GM23338 (cell line): ENCODE measurements at regions not wholly inside any gene's neighbourhood (a gene's known extent, or its start where the extent isn't known, plus 50 kb on each side); places are given as distances from the start of the nearest gene placed in this dataset.

Experiments used
- ATAC-seq: fragments of 200-7000 bp; cut with Tn5 transposase; 3 replicates; pipeline ENCODE4 v1.9.1; 2020
- DNase-seq: peaks from one replicate; pipeline ENCODE4 v3.0.0-alpha.2; 2015; ENCODE audit warnings: low spot score
- H2AFZ ChIP-seq: fragments of 200-600 bp; sonication (generic); 2 replicates; pipeline ENCODE4 v1.8.0; 2016; ENCODE audit warnings: antibody characterized with exemption, mild to moderate bottlenecking, moderate library complexity
- H3F3A ChIP-seq: fragments of 200-600 bp; sonication (generic); replicated peaks from 2 replicates; pipeline ENCODE4 v1.8.0; 2017; ENCODE audit warnings: antibody characterized with exemption, mixed run types, low read depth
- H3K27ac ChIP-seq: fragments of 200-600 bp; sonication (generic); 2 replicates; pipeline ENCODE4 v1.6.1; 2016; ENCODE audit warnings: low read depth
- H3K27me3 ChIP-seq: fragments of 200-600 bp; sonication (generic); 2 replicates; pipeline ENCODE4 v1.8.0; 2016; ENCODE audit warnings: mild to moderate bottlenecking, mixed run types, moderate library complexity; ENCODE audit not compliant: insufficient read depth
- H3K36me3 ChIP-seq: fragments of 200-600 bp; sonication (generic); 2 replicates; pipeline ENCODE4 v1.8.0; 2016; ENCODE audit warnings: mild to moderate bottlenecking; ENCODE audit not compliant: insufficient read depth
- H3K4me1 ChIP-seq: fragments of 200-600 bp; sonication (generic); 2 replicates; pipeline ENCODE4 v1.8.0; 2016; ENCODE audit warnings: mild to moderate bottlenecking, moderate library complexity; ENCODE audit not compliant: insufficient read depth
- H3K4me2 ChIP-seq: fragments of 200-600 bp; sonication (generic); 2 replicates; pipeline ENCODE4 v1.7.1; 2017; ENCODE audit warnings: mixed run types
- H3K4me3 ChIP-seq: fragments of 200-600 bp; sonication (generic); 2 replicates; pipeline ENCODE4 v1.6.1; 2016; ENCODE audit warnings: mixed run types
- H3K79me2 ChIP-seq: fragments of 200-600 bp; sonication (generic); replicated peaks from 2 replicates; pipeline ENCODE4 v1.8.0; 2017; ENCODE audit warnings: mild to moderate bottlenecking; ENCODE audit not compliant: insufficient read depth
- H3K9me2 ChIP-seq: fragments of 200-600 bp; sonication (generic); 2 replicates; pipeline ENCODE4 v1.8.0; 2017; ENCODE audit not compliant: insufficient read depth
- H4K20me1 ChIP-seq: fragments of 200-600 bp; sonication (generic); replicated peaks from 2 replicates; pipeline ENCODE4 v1.8.0; 2017; ENCODE audit warnings: mild to moderate bottlenecking; ENCODE audit not compliant: insufficient read depth
- H3K27ac Mint-ChIP-seq: 2 replicates; pipeline ENCODE4 v1.8.0; 2020; ENCODE audit warnings: inconsistent platforms, mild to moderate bottlenecking, moderate library complexity, mixed read lengths
- H3K27me3 Mint-ChIP-seq: 3 replicates; pipeline ENCODE4 v1.8.0; 2022; ENCODE audit warnings: low read depth, mild to moderate bottlenecking, moderate library complexity, mixed read lengths, inconsistent platforms; ENCODE audit not compliant: insufficient read depth, poor library complexity
- H3K36me3 Mint-ChIP-seq: 3 replicates; pipeline ENCODE4 v1.8.0; 2021; ENCODE audit warnings: low read depth, mild to moderate bottlenecking, inconsistent platforms, moderate library complexity, mixed read lengths
- H3K4me1 Mint-ChIP-seq: 3 replicates; pipeline ENCODE4 v1.8.0; 2020; ENCODE audit warnings: mild to moderate bottlenecking, inconsistent platforms, mixed read lengths
- H3K4me3 Mint-ChIP-seq: 3 replicates; pipeline ENCODE4 v1.8.0; 2021; ENCODE audit warnings: moderate library complexity, mild to moderate bottlenecking, inconsistent platforms, mixed read lengths
- H3K9me3 Mint-ChIP-seq: 3 replicates; pipeline ENCODE4 v1.8.0; 2020; ENCODE audit warnings: moderate library complexity, mild to moderate bottlenecking, inconsistent platforms, mixed read lengths
- CREB1 ChIP-seq: fragments of 250-450 bp; sonication (Bioruptor Pico); IDR thresholded peaks from 2 replicates; pipeline ENCODE4 v1.5.0; 2020; ENCODE audit warnings: low read depth, mild to moderate bottlenecking, moderate library complexity
- EZH2 ChIP-seq: fragments of 200-600 bp; sonication (generic); IDR thresholded peaks from one replicate; pipeline ENCODE4 v1.8.0; 2017; ENCODE audit warnings: antibody characterized with exemption, mild to moderate bottlenecking, low read depth; ENCODE audit not compliant: unreplicated experiment
- EZH2phosphoT487 ChIP-seq: fragments of 200-600 bp; sonication (generic); IDR thresholded peaks from one replicate; pipeline ENCODE4 v1.8.1; 2018; ENCODE audit warnings: antibody characterized with exemption; ENCODE audit not compliant: unreplicated experiment
- JUNB ChIP-seq: IDR thresholded peaks from one replicate; pipeline ENCODE4 v1.6.1; 2016; ENCODE audit warnings: antibody characterized with exemption; ENCODE audit not compliant: unreplicated experiment
- NANOG ChIP-seq: IDR thresholded peaks from 2 replicates; pipeline ENCODE4 v1.6.1; 2016; ENCODE audit warnings: antibody characterized with exemption, borderline replicate concordance
- POLR2AphosphoS5 ChIP-seq: IDR thresholded peaks from 2 replicates; pipeline ENCODE4 v1.6.1; 2016; ENCODE audit warnings: antibody characterized with exemption, low read depth
- STAT1 ChIP-seq: IDR thresholded peaks from one replicate; pipeline ENCODE4 v1.6.1; 2016; ENCODE audit warnings: antibody characterized with exemption; ENCODE audit not compliant: unreplicated experiment
- ZNF114 ChIP-seq: fragments of 250-450 bp; sonication (Bioruptor Pico); IDR thresholded peaks from 2 replicates; pipeline ENCODE4 v1.5.0; 2020; ENCODE audit warnings: mild to moderate bottlenecking, moderate library complexity
- ZNF331 ChIP-seq: fragments of 250-450 bp; sonication (Bioruptor Pico); IDR thresholded peaks from 2 replicates; pipeline ENCODE4 v1.5.0; 2020; ENCODE audit warnings: low read depth, mild to moderate bottlenecking, moderate library complexity
- TF ChIP-seq, protein P1 (sequence below), 2 experiments: fragments of 200-600 bp in 1 of 2; sonication (generic) in 1 of 2; conservative IDR thresholded peaks; 2 replicates each; pipeline versions ENCODE4 v1.5.1 to v1.6.1; 2016 to 2017; ENCODE audit warnings: antibody characterized with exemption in 2 of 2, low read depth in 2 of 2, mild to moderate bottlenecking in 2 of 2, moderate library complexity in 1 of 2
- TF ChIP-seq, protein P2 (sequence below): IDR thresholded peaks from one replicate; pipeline ENCODE4 v1.6.1; 2018; ENCODE audit warnings: antibody characterized with exemption; ENCODE audit not compliant: unreplicated experiment
- TF ChIP-seq, protein P3 (sequence below): fragments of 250-450 bp; sonication (Bioruptor Pico); IDR thresholded peaks from 2 replicates; pipeline ENCODE4 v1.5.0; 2020; ENCODE audit warnings: mild to moderate bottlenecking, moderate library complexity
- TF ChIP-seq, protein P4 (sequence below): IDR thresholded peaks from 2 replicates; pipeline ENCODE4 v1.6.1; 2016; ENCODE audit warnings: antibody characterized with exemption

DNA sequence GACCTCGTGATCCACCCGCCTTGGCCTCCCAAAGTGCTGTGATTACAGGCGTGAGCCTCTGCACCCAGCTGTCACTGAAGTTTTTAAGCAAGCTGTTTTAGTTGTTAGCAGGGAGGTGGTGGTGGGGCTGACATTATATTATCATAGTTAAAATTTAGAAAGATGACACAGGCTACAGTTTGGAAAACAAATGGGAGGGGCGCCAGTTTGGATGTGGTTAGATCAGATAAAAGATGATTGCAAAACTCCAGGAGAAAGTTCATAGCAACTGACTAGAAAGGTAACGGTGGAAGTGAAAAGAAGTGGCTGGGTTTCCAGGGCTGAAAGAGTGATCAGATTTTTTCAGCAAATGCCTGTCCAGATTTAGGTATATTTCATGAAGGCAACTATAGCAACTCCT is 311.9 kb upstream of the CITED2 start:
- Mint-ChIP-seq H3K4me1 (peaks cover 7% of the 10 kb centered on the region), H3K9me3 (no peaks in the 10 kb centered on the region), H3K4me3 (no peak overlapping the region), H3K27ac (no peak overlapping the region), H3K36me3 (no peaks in the 10 kb centered on the region), H3K27me3 (no peaks in the 10 kb centered on the region)
- H3K79me2 ChIP-seq, result no peaks in the 10 kb centered on the region
- no peaks in the 10 kb centered on the region for H3K4me1 ChIP-seq
- no peaks in the 10 kb centered on the region for H3K27me3 ChIP-seq
- H3K27ac ChIP-seq, result no peak overlapping the region
- ATAC-seq (no peak), DNase-seq (no peak)
- no peaks in the 10 kb centered on the region for H3K9me2 ChIP-seq
- H3K4me3 ChIP-seq, result no peak overlapping the region
- no peaks in the 10 kb centered on the region for H3K36me3 ChIP-seq
- no peak overlapping the region for H3K4me2 ChIP-seq
- TF ChIP-seq ZNF114 (CRISPR knock-in tag), result no peak
- TF ChIP-seq, protein P1, sequence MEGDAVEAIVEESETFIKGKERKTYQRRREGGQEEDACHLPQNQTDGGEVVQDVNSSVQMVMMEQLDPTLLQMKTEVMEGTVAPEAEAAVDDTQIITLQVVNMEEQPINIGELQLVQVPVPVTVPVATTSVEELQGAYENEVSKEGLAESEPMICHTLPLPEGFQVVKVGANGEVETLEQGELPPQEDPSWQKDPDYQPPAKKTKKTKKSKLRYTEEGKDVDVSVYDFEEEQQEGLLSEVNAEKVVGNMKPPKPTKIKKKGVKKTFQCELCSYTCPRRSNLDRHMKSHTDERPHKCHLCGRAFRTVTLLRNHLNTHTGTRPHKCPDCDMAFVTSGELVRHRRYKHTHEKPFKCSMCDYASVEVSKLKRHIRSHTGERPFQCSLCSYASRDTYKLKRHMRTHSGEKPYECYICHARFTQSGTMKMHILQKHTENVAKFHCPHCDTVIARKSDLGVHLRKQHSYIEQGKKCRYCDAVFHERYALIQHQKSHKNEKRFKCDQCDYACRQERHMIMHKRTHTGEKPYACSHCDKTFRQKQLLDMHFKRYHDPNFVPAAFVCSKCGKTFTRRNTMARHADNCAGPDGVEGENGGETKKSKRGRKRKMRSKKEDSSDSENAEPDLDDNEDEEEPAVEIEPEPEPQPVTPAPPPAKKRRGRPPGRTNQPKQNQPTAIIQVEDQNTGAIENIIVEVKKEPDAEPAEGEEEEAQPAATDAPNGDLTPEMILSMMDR (conservative IDR thresholded peaks at IDR 0.05; ENCODE audit: low read depth in 2 of 2), result no peak
- TF ChIP-seq, protein P2, sequence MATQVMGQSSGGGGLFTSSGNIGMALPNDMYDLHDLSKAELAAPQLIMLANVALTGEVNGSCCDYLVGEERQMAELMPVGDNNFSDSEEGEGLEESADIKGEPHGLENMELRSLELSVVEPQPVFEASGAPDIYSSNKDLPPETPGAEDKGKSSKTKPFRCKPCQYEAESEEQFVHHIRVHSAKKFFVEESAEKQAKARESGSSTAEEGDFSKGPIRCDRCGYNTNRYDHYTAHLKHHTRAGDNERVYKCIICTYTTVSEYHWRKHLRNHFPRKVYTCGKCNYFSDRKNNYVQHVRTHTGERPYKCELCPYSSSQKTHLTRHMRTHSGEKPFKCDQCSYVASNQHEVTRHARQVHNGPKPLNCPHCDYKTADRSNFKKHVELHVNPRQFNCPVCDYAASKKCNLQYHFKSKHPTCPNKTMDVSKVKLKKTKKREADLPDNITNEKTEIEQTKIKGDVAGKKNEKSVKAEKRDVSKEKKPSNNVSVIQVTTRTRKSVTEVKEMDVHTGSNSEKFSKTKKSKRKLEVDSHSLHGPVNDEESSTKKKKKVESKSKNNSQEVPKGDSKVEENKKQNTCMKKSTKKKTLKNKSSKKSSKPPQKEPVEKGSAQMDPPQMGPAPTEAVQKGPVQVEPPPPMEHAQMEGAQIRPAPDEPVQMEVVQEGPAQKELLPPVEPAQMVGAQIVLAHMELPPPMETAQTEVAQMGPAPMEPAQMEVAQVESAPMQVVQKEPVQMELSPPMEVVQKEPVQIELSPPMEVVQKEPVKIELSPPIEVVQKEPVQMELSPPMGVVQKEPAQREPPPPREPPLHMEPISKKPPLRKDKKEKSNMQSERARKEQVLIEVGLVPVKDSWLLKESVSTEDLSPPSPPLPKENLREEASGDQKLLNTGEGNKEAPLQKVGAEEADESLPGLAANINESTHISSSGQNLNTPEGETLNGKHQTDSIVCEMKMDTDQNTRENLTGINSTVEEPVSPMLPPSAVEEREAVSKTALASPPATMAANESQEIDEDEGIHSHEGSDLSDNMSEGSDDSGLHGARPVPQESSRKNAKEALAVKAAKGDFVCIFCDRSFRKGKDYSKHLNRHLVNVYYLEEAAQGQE, result no peak
- TF ChIP-seq EZH2, result no peak
- no peak for TF ChIP-seq STAT1
- no peak for TF ChIP-seq CREB1 (CRISPR knock-in tag)
- no peak for TF ChIP-seq NANOG
- TF ChIP-seq, protein P3, sequence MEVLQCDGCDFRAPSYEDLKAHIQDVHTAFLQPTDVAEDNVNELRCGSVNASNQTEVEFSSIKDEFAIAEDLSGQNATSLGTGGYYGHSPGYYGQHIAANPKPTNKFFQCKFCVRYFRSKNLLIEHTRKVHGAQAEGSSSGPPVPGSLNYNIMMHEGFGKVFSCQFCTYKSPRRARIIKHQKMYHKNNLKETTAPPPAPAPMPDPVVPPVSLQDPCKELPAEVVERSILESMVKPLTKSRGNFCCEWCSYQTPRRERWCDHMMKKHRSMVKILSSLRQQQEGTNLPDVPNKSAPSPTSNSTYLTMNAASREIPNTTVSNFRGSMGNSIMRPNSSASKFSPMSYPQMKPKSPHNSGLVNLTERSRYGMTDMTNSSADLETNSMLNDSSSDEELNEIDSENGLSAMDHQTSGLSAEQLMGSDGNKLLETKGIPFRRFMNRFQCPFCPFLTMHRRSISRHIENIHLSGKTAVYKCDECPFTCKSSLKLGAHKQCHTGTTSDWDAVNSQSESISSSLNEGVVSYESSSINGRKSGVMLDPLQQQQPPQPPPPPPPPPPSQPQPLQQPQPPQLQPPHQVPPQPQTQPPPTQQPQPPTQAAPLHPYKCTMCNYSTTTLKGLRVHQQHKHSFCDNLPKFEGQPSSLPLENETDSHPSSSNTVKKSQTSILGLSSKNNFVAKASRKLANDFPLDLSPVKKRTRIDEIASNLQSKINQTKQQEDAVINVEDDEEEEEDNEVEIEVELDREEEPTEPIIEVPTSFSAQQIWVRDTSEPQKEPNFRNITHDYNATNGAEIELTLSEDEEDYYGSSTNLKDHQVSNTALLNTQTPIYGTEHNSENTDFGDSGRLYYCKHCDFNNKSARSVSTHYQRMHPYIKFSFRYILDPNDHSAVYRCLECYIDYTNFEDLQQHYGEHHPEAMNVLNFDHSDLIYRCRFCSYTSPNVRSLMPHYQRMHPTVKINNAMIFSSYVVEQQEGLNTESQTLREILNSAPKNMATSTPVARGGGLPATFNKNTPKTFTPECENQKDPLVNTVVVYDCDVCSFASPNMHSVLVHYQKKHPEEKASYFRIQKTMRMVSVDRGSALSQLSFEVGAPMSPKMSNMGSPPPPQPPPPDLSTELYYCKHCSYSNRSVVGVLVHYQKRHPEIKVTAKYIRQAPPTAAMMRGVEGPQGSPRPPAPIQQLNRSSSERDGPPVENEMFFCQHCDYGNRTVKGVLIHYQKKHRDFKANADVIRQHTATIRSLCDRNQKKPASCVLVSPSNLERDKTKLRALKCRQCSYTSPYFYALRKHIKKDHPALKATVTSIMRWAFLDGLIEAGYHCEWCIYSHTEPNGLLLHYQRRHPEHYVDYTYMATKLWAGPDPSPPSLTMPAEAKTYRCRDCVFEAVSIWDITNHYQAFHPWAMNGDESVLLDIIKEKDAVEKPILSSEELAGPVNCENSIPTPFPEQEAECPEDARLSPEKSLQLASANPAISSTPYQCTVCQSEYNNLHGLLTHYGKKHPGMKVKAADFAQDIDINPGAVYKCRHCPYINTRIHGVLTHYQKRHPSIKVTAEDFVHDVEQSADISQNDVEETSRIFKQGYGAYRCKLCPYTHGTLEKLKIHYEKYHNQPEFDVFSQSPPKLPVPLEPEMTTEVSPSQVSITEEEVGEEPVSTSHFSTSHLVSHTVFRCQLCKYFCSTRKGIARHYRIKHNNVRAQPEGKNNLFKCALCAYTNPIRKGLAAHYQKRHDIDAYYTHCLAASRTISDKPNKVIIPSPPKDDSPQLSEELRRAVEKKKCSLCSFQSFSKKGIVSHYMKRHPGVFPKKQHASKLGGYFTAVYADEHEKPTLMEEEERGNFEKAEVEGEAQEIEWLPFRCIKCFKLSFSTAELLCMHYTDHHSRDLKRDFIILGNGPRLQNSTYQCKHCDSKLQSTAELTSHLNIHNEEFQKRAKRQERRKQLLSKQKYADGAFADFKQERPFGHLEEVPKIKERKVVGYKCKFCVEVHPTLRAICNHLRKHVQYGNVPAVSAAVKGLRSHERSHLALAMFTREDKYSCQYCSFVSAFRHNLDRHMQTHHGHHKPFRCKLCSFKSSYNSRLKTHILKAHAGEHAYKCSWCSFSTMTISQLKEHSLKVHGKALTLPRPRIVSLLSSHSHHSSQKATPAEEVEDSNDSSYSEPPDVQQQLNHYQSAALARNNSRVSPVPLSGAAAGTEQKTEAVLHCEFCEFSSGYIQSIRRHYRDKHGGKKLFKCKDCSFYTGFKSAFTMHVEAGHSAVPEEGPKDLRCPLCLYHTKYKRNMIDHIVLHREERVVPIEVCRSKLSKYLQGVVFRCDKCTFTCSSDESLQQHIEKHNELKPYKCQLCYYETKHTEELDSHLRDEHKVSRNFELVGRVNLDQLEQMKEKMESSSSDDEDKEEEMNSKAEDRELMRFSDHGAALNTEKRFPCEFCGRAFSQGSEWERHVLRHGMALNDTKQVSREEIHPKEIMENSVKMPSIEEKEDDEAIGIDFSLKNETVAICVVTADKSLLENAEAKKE (CRISPR knock-in tag), result no peak
- no peak for TF ChIP-seq POLR2AphosphoS5
- TF ChIP-seq JUNB, result no peak
- TF ChIP-seq, protein P4, sequence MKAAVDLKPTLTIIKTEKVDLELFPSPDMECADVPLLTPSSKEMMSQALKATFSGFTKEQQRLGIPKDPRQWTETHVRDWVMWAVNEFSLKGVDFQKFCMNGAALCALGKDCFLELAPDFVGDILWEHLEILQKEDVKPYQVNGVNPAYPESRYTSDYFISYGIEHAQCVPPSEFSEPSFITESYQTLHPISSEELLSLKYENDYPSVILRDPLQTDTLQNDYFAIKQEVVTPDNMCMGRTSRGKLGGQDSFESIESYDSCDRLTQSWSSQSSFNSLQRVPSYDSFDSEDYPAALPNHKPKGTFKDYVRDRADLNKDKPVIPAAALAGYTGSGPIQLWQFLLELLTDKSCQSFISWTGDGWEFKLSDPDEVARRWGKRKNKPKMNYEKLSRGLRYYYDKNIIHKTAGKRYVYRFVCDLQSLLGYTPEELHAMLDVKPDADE, result no peak
- no peak for TF ChIP-seq EZH2phosphoT487
- TF ChIP-seq ZNF331 (CRISPR knock-in tag), result no peak
- H2AFZ ChIP-seq, result no peak overlapping the region
- no peaks in the 10 kb centered on the region for H3F3A ChIP-seq
- H4K20me1 ChIP-seq, result no peaks in the 10 kb centered on the region
